HG03354 (cell line): ENCODE measurements at regions not wholly inside any gene's neighbourhood (a gene's known extent, or its start where the extent isn't known, plus 50 kb on each side); places are given as distances from the start of the nearest gene placed in this dataset.
"Not testable (repeated sequence)": the region's sequence is repeated elsewhere in the genome, so short reads cannot be mapped to it uniquely, and the experiment has no call there.

Experiments used
- ATAC-seq: cut with Tn5 transposase; IDR thresholded peaks from one replicate; pipeline ENCODE4 v1.9.1; 2021; ENCODE audit warnings: mild to moderate bottlenecking; ENCODE audit not compliant: unreplicated experiment, poor library complexity, severe bottlenecking

GRCh38 chr17:13659051-13659450 lies 57.3 kb upstream of the HS3ST3A1 start:
- ATAC-seq = not testable (repeated sequence)

GRCh38 chr17:13665872-13666635 lies 64.3 kb upstream of the HS3ST3A1 start:
- ATAC-seq = no peak

GRCh38 chr17:13671341-13671740 lies 69.6 kb upstream of the HS3ST3A1 start:
- ATAC-seq = no peak

- no peak for ATAC-seq
Measured at GRCh38 chr17:13671771-13672170, 70.0 kb upstream of the HS3ST3A1 start.

GRCh38 chr17:13678361-13678760 lies 76.6 kb upstream of the HS3ST3A1 start:
- ATAC-seq = no peak

GRCh38 chr17:13678841-13679240 lies 77.1 kb upstream of the HS3ST3A1 start:
- no peak for ATAC-seq

GRCh38 chr17:13688716-13689115 lies 87.0 kb upstream of the HS3ST3A1 start:
- no peak for ATAC-seq

GRCh38 chr17:13690806-13691205 lies 89.1 kb upstream of the HS3ST3A1 start:
- ATAC-seq = no peak

GRCh38 chr17:13694934-13695333 lies 93.2 kb upstream of the HS3ST3A1 start:
- ATAC-seq = no peak

GRCh38 chr17:13698832-13699231 lies 97.1 kb upstream of the HS3ST3A1 start:
- ATAC-seq = no peak

GRCh38 chr17:13699261-13699660 lies 97.5 kb upstream of the HS3ST3A1 start:
- no peak for ATAC-seq

GRCh38 chr17:13702266-13702665 lies 100.5 kb upstream of the HS3ST3A1 start:
- ATAC-seq = no peak

- ATAC-seq = no peak
Measured at GRCh38 chr17:13704333-13704732, 102.6 kb upstream of the HS3ST3A1 start.

- no peak for ATAC-seq
Measured at GRCh38 chr17:13705221-13705620, 103.5 kb upstream of the HS3ST3A1 start.

- ATAC-seq = no peak
Measured at GRCh38 chr17:13721705-13722104, 120.0 kb upstream of the HS3ST3A1 start.

- no peak for ATAC-seq
Measured at GRCh38 chr17:13725288-13725990, 123.7 kb upstream of the HS3ST3A1 start.

GRCh38 chr17:13727441-13728171 lies 125.9 kb upstream of the HS3ST3A1 start:
- ATAC-seq = no peak

- no peak for ATAC-seq
Measured at GRCh38 chr17:13728781-13729180, 127.1 kb upstream of the HS3ST3A1 start.

GRCh38 chr17:13729466-13730134 lies 127.9 kb upstream of the HS3ST3A1 start:
- ATAC-seq = no peak

GRCh38 chr17:13734880-13735279 lies 133.2 kb upstream of the HS3ST3A1 start:
- no peak for ATAC-seq
